GM23248 (cell line): ENCODE measurements at regions not wholly inside any gene's neighbourhood (a gene's known extent, or its start where the extent isn't known, plus 50 kb on each side); places are given as distances from the start of the nearest gene placed in this dataset.

Experiments
- DNase-seq: peaks from one replicate; pipeline ENCODE4 v3.0.0-alpha.2; 2015
- H2AFZ ChIP-seq: fragments of 200-600 bp; sonication (generic); 2 replicates; pipeline ENCODE4 v1.6.1; 2016; ENCODE audit warnings: antibody characterized with exemption
- H3F3A ChIP-seq: fragments of 200-600 bp; sonication (generic); 2 replicates; pipeline ENCODE4 v1.6.1; 2016; ENCODE audit warnings: mild to moderate bottlenecking, antibody characterized with exemption, mixed run types; ENCODE audit not compliant: insufficient read depth
- H3K27ac ChIP-seq: fragments of 200-600 bp; sonication (generic); 2 replicates; pipeline ENCODE4 v1.5.1; 2016; ENCODE audit warnings: mild to moderate bottlenecking
- H3K27me3 ChIP-seq: fragments of 200-600 bp; sonication (generic); replicated peaks from 2 replicates; pipeline ENCODE4 v1.6.1; 2016; ENCODE audit warnings: mild to moderate bottlenecking; ENCODE audit not compliant: insufficient read depth
- H3K36me3 ChIP-seq: fragments of 200-600 bp; sonication (generic); 2 replicates; pipeline ENCODE4 v1.6.1; 2016; ENCODE audit warnings: low read depth, mild to moderate bottlenecking
- H3K4me1 ChIP-seq: fragments of 200-600 bp; sonication (generic); 2 replicates; pipeline ENCODE4 v1.6.1; 2016; ENCODE audit warnings: mild to moderate bottlenecking; ENCODE audit not compliant: insufficient read depth
- H3K4me2 ChIP-seq: fragments of 200-600 bp; sonication (generic); one replicate; pipeline ENCODE4 v1.6.1; 2016; ENCODE audit warnings: mild to moderate bottlenecking; ENCODE audit not compliant: unreplicated experiment
- H3K4me3 ChIP-seq: fragments of 200-600 bp; sonication (generic); 2 replicates; pipeline ENCODE4 v1.5.1; 2016; ENCODE audit warnings: mild to moderate bottlenecking
- H3K79me2 ChIP-seq: fragments of 200-600 bp; sonication (generic); 2 replicates; pipeline ENCODE4 v1.6.1; 2016; ENCODE audit warnings: mild to moderate bottlenecking; ENCODE audit not compliant: insufficient read depth
- H3K9ac ChIP-seq: fragments of 200-600 bp; sonication (generic); 2 replicates; pipeline ENCODE4 v1.6.1; 2016; ENCODE audit warnings: mild to moderate bottlenecking
- H3K9me2 ChIP-seq: fragments of 200-600 bp; sonication (generic); 2 replicates; pipeline ENCODE4 v1.6.1; 2016; ENCODE audit warnings: mixed run types, mild to moderate bottlenecking, moderate library complexity; ENCODE audit not compliant: insufficient read depth
- H3K9me3 ChIP-seq: fragments of 200-600 bp; sonication (generic); one replicate; pipeline ENCODE4 v1.6.1; 2017; ENCODE audit warnings: low read depth
- H4K20me1 ChIP-seq: fragments of 200-600 bp; sonication (generic); 2 replicates; pipeline ENCODE4 v1.6.0; 2016; ENCODE audit not compliant: insufficient read depth
- EZH2 ChIP-seq: fragments of 200-600 bp; sonication (generic); IDR thresholded peaks from 2 replicates; pipeline ENCODE4 v1.6.1; 2018; ENCODE audit warnings: antibody characterized with exemption, mild to moderate bottlenecking; ENCODE audit not compliant: insufficient read depth, poor library complexity, severe bottlenecking
- EZH2phosphoT487 ChIP-seq: fragments of 200-600 bp; sonication (generic); IDR thresholded peaks from 2 replicates; pipeline ENCODE4 v1.6.1; 2018; ENCODE audit warnings: antibody characterized with exemption, moderate library complexity, mild to moderate bottlenecking, low read depth; ENCODE audit not compliant: insufficient read depth
- WGBS, 2 experiments: methylation state at CpG; one replicate each; pipeline ENCODE4 v1.1.6; 2015 to 2017; ENCODE audit warnings: low lambda C conversion rate in 2 of 2, low coverage in 1 of 2; ENCODE audit errors: missing lambda C conversion rate in 2 of 2; 5-methylcytosine and 5-hydroxymethylcytosine counted together
- in situ Hi-C: fragments of 300-500 bp; cut with MboI; formaldehyde crosslinking; loops from 2 replicates; pipeline ENCODE4 v1.15.0; 2020

GRCh38 chr22:23389271-23390071, 190.6 kb downstream of the IGLL1 start:
- no peaks in the 10 kb centered on the region for H3K27me3 ChIP-seq
- H2AFZ ChIP-seq, result no peak overlapping the region
- H3K9me3 ChIP-seq, result no peaks in the 10 kb centered on the region
- TF ChIP-seq EZH2phosphoT487, result no peak
- no peak for TF ChIP-seq EZH2
- no peak overlapping the region for H3K9ac ChIP-seq
- H3K27ac ChIP-seq, result no peak overlapping the region
- 42 to 44% methylated on average over 13 to 15 of the region's 21 CpGs for WGBS, 2 experiments
- H3K9me2 ChIP-seq, result no peaks in the 10 kb centered on the region
- no peaks in the 10 kb centered on the region for H4K20me1 ChIP-seq
- no peaks in the 10 kb centered on the region for H3F3A ChIP-seq
- H3K4me3 ChIP-seq, result no peak overlapping the region
- peak; percentile 10 for DNase-seq
- H3K4me2 ChIP-seq, result no peak overlapping the region
- H3K36me3 ChIP-seq, result no peaks in the 10 kb centered on the region
- in situ Hi-C loops, result no loop called here
- H3K4me1 ChIP-seq, result no peaks in the 10 kb centered on the region
- H3K79me2 ChIP-seq, result no peaks in the 10 kb centered on the region

DNA sequence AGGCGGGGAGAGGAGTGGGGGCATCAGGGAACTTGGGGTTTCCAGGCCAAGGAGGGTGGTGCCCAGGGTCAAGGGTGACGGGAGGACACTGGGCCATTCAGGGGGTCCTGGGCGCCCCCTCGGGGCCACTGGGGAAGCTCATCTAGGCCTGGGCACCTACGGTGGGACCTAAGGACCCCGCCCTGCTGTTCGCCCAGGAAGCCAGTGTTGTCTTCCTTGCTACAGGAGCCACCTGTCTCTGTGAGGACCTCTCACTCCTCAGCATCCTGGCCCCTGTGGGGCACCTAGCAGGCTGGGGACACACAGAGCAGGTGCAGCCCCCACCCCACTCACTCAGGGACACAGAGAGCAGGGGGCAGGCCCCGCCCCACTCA, 191.6 kb downstream of the IGLL1 start:
- no peaks in the 10 kb centered on the region for H3K4me1 ChIP-seq
- in situ Hi-C loops, result no loop called here
- no peaks in the 10 kb centered on the region for H3K79me2 ChIP-seq
- TF ChIP-seq EZH2 (no peak), EZH2phosphoT487 (no peak)
- H3K27ac ChIP-seq, result no peak overlapping the region
- H3K4me2 ChIP-seq, result no peak overlapping the region
- H3K9ac ChIP-seq, result no peak overlapping the region
- no peak for DNase-seq
- no peaks in the 10 kb centered on the region for H3F3A ChIP-seq
- 73 to 100% methylated on average over 1 to 8 of the region's 8 CpGs for WGBS, 2 experiments
- H3K9me2 ChIP-seq, result no peaks in the 10 kb centered on the region
- H3K9me3 ChIP-seq, result no peaks in the 10 kb centered on the region
- H3K27me3 ChIP-seq, result no peaks in the 10 kb centered on the region
- H2AFZ ChIP-seq, result no peak overlapping the region
- H3K36me3 ChIP-seq, result no peaks in the 10 kb centered on the region
- no peak overlapping the region for H3K4me3 ChIP-seq
- H4K20me1 ChIP-seq, result no peaks in the 10 kb centered on the region

DNA sequence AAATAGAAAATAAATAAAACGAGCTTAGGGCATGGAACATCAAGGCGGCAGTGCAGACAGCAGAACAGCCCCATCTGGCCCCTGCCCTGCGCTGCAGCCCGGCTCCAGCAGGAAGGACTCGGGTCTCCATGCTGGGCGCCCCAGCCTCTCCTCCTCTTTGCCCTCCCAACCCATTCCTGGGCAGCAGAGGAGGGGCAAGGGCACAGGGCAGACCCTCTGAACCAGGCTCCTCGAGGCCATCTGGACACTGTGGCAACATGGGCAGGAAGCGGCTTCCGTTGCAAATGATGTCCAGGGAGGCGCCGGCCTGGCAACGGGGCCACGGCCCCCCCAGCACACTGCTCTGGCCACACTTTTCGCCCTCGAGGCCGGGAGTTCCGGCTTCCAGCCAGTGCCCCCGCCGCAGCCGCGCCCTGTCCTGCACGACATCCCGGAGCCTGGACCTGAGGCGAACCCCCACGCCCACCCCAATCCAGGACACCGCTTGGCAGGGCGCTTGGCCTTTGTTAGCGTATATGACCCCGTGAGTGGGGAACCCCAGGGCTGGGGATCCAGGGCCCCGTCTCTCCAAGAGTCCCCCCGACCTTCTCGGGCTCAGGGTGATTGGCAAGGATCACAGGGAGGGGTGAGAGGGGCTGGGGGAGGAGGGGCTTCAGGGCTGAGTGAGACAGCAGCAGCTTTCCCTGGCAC, 192.1 kb downstream of the IGLL1 start:
- H3K27ac ChIP-seq, result no peak overlapping the region
- no peaks in the 10 kb centered on the region for H3K36me3 ChIP-seq
- WGBS, 2 experiments, result 79 to 86% methylated on average over 20 to 32 of the region's 32 CpGs
- no peak overlapping the region for H3K4me3 ChIP-seq
- H3K4me2 ChIP-seq, result no peak overlapping the region
- H3K9me2 ChIP-seq, result no peaks in the 10 kb centered on the region
- no peaks in the 10 kb centered on the region for H4K20me1 ChIP-seq
- no peaks in the 10 kb centered on the region for H3K4me1 ChIP-seq
- H3K9ac ChIP-seq, result no peak overlapping the region
- H3K27me3 ChIP-seq, result no peaks in the 10 kb centered on the region
- H3K9me3 ChIP-seq, result no peaks in the 10 kb centered on the region
- TF ChIP-seq EZH2phosphoT487 (no peak), EZH2 (no peak)
- H3K79me2 ChIP-seq, result no peaks in the 10 kb centered on the region
- DNase-seq, result no peak
- in situ Hi-C loops, result no loop called here
- H2AFZ ChIP-seq, result no peak overlapping the region
- H3F3A ChIP-seq, result no peaks in the 10 kb centered on the region

- H3K4me2 ChIP-seq, result no peak overlapping the region
- no peak overlapping the region for H2AFZ ChIP-seq
- in situ Hi-C loops, result no loop called here
- 72 to 75% methylated on average over 12 of the region's 12 CpGs for WGBS, 2 experiments
- TF ChIP-seq EZH2phosphoT487, result no peak
- TF ChIP-seq EZH2, result no peak
- H3K4me3 ChIP-seq, result no peak overlapping the region
- DNase-seq, result no peak
- H3K9me2 ChIP-seq, result no peaks in the 10 kb centered on the region
- H3K9ac ChIP-seq, result no peak overlapping the region
- no peak overlapping the region for H3K27ac ChIP-seq
- H4K20me1 ChIP-seq, result no peaks in the 10 kb centered on the region
- no peaks in the 10 kb centered on the region for H3F3A ChIP-seq
- H3K27me3 ChIP-seq, result no peaks in the 10 kb centered on the region
- no peaks in the 10 kb centered on the region for H3K9me3 ChIP-seq
- H3K4me1 ChIP-seq, result no peaks in the 10 kb centered on the region
- no peaks in the 10 kb centered on the region for H3K79me2 ChIP-seq
- no peaks in the 10 kb centered on the region for H3K36me3 ChIP-seq
Observed at GRCh38 chr22:23386822-23387580, 193.1 kb downstream of the IGLL1 start.
